Heart left ventricle (tissue), 16 donors: ENCODE measurements at regions not wholly inside any gene's neighbourhood (a gene's known extent, or its start where the extent isn't known, plus 50 kb on each side); places are given as distances from the start of the nearest gene placed in this dataset.

Source experiments
- ATAC-seq, 4 donors: fragments of 200-7000 bp; cut with Tn5 transposase; one replicate each; pipeline ENCODE4 v1.9.1; 2020 to 2022; ENCODE audit warnings: moderate library complexity in 4 of 4, mild to moderate bottlenecking in 3 of 4, moderate number of reproducible peaks in 1 of 4
- DNase-seq, 5 donors: peaks; one replicate each; pipeline ENCODE4 v3.0.0-alpha.2; 2020
- H3K27ac ChIP-seq, 12 donors: fragments of 200-600 bp; sonication (generic) in 4 of 12; one replicate each; pipeline versions ENCODE4 v1.5.0 to v1.8.0; 2016 to 2022; ENCODE audit warnings: mild to moderate bottlenecking in 2 of 12
- H3K27me3 ChIP-seq, 9 donors: fragments of 200-600 bp; sonication (generic) in 2 of 9; one replicate each; pipeline versions ENCODE4 v1.5.1 to v1.8.0; 2016 to 2022; ENCODE audit warnings: mild to moderate bottlenecking in 3 of 9
- H3K36me3 ChIP-seq, 9 donors: fragments of 200-600 bp; sonication (generic) in 2 of 9; one replicate each; pipeline versions ENCODE4 v1.5.0 to v1.8.0; 2018 to 2022; ENCODE audit warnings: mild to moderate bottlenecking in 2 of 9
- H3K4me1 ChIP-seq, 12 donors: fragments of 200-600 bp; sonication (generic) in 4 of 12; one replicate each; pipeline versions ENCODE4 v1.5.0 to v1.8.0; 2016 to 2022; ENCODE audit warnings: mild to moderate bottlenecking in 3 of 12
- H3K4me3 ChIP-seq, 12 donors: fragments of 200-600 bp; sonication (generic) in 4 of 12; one replicate each; pipeline versions ENCODE4 v1.5.0 to v1.8.0; 2017 to 2022; ENCODE audit warnings: mild to moderate bottlenecking in 9 of 12, moderate library complexity in 4 of 12
- H3K9me3 ChIP-seq, 12 donors: fragments of 200-600 bp; sonication (generic) in 4 of 12; one replicate each; pipeline versions ENCODE4 v1.5.0 to v1.8.0; 2016 to 2022; ENCODE audit warnings: mild to moderate bottlenecking in 1 of 12
- POLR2A ChIP-seq, 2 donors: fragments of 450-650 bp; IDR thresholded peaks; one replicate each; pipeline ENCODE4 v1.6.1; 2017; ENCODE audit warnings: antibody characterized with exemption in 2 of 2, mild to moderate bottlenecking in 2 of 2, moderate library complexity in 2 of 2
- WGBS, 4 donors: extraction: QIAGEN DNeasy Blood & Tissue Kit in 2 of 4; methylation state at CpG; one replicate each; pipeline versions ENCODE4 v1.1.5 to v1.1.7; 2013 to 2018; 5-methylcytosine and 5-hydroxymethylcytosine counted together
- intact Hi-C, 10 donors: fragments of 100-400 bp; cut with DNase I; formaldehyde crosslinking; loops; one replicate each; pipeline versions ENCODE4 v1.11.1 to v1.14.2; 2022
- TF ChIP-seq, protein P1 (sequence below), 12 donors: fragments of 200-600 bp; sonication (generic) in 4 of 12; IDR thresholded peaks; one replicate each; pipeline versions ENCODE4 v1.5.0 to v1.8.0; 2018 to 2022; ENCODE audit warnings: antibody characterized with exemption in 12 of 12, mild to moderate bottlenecking in 5 of 12
- donor health status: ischemic (EF 13 %, LVEDD 7.1; RV severe dilation, severe dysfunction).
- donor health status: healthy with polysubstance abuse.
- donor health status: DM: no; HTN: yes; CAD: no.
- donor health status: DM: no; HTN: no; CAD: no.
- donor health status: ischemic (EF 25% LVEDD 6.9; RV normal size, moderate dysfunction).
- donor health status: ischemic (EF 25% LVEDD 5.7; RV mildly dilated, moderate dysfunction).
- donor health status: healthy.
- donor health status: DM: yes; HTN: yes; CAD: no.
- donor health status: ischemic (EF 35%, LVEDD 5.7; RV mildly dilated, moderate dysfunction).
- donor health status: nonischemic (EF 11% LVEDD 7.7; RV severe dilation, severe dysfunction).
- donor health status: DM: yes; HTN: yes; CAD: no.
- donor health status: PGD.
- donor health status: ischemic (EF 29% LVEDD 5.4; RV normal size, mild dysfunction).
- donor health status: nonischemic (EF 23%, LVEDD 6.1; RV moderate dilation, normal function).

DNA sequence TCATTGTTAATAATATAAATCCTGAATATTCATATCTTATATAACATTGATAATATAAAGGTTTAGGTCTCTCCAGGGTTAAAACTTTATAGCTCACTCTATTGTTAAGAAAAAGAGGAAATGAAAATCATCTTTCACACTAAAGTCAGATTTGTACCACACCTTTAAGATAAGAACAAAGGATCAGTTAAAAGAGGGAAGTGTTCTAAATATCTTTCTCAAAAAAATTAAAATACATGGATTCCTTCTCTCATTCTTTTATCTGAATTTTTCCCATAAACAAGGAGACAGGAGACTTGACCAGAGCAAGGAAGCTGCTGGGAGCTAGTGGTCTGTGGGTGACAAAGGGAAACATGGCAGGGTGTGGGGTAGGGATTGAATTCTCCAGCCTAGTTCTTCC, 323.0 kb upstream of the CPXCR1 start:
- TF ChIP-seq, protein P1, sequence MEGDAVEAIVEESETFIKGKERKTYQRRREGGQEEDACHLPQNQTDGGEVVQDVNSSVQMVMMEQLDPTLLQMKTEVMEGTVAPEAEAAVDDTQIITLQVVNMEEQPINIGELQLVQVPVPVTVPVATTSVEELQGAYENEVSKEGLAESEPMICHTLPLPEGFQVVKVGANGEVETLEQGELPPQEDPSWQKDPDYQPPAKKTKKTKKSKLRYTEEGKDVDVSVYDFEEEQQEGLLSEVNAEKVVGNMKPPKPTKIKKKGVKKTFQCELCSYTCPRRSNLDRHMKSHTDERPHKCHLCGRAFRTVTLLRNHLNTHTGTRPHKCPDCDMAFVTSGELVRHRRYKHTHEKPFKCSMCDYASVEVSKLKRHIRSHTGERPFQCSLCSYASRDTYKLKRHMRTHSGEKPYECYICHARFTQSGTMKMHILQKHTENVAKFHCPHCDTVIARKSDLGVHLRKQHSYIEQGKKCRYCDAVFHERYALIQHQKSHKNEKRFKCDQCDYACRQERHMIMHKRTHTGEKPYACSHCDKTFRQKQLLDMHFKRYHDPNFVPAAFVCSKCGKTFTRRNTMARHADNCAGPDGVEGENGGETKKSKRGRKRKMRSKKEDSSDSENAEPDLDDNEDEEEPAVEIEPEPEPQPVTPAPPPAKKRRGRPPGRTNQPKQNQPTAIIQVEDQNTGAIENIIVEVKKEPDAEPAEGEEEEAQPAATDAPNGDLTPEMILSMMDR (IDR thresholded peaks at IDR 0.05) = no peak
- no peak for TF ChIP-seq POLR2A (IDR thresholded peaks at IDR 0.05)
- DNase-seq (no peak), ATAC-seq (no peak)
- peaks cover 0 to 5% (median 0%) of the 10 kb centered on the region in 9 donors for H3K27me3 ChIP-seq
- H3K36me3 ChIP-seq = no peaks in the 10 kb centered on the region
- no peak overlapping the region for H3K27ac ChIP-seq
- H3K4me3 ChIP-seq = no peak overlapping the region
- H3K9me3 ChIP-seq = no peaks in the 10 kb centered on the region
- no peaks in the 10 kb centered on the region for H3K4me1 ChIP-seq
- intact Hi-C loops = no loop called here

DNA sequence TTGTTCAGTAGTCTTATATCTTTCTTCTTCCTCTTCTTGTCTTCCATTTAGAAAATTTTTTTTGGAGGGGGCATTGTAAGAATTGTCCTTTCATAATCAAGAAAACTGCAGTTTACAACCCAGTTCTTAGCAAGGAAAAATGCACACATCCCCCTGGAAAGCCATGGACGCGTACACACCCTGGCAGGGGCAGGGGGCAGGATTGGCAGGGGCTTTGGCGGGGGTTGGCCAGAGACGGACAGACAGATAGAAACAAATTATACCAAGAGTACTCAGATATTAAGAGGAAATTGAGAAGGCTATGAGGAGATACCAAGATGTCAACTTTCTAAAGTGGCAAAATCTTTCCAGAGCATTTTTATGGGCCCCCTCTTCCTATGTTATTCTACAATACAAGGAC, 322.5 kb upstream of the CPXCR1 start:
- H3K36me3 ChIP-seq = no peaks in the 10 kb centered on the region
- no peak for TF ChIP-seq POLR2A (IDR thresholded peaks at IDR 0.05)
- TF ChIP-seq, protein P1 (IDR thresholded peaks at IDR 0.05) = no peak
- WGBS, 4 donors = 68 to 87% (median 81%) methylated on average over 4 of the region's 4 CpGs

DNA sequence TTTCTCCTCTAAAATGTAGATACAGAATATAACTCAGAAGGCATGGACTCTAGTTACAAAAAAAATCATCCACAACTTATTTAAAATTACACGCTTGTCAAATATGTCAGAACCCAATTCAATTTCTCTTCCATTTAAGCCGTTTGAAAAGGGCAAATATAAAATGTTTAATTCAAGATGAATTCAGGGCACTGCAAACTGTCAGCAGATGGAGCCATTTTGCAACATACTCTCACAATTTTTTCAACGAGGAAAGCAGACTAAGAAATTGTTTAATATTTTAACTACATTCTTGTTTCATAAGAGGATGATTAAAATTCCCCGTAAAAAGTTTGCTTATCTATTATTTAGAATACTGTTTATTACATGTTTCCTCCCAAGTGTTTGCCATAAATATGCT, 321.3 kb upstream of the CPXCR1 start:
- Histone ChIP-seq H3K27ac (no peak overlapping the region), H3K27me3 (peaks cover 0 to 5% (median 0%) of the 10 kb centered on the region in 9 donors), H3K9me3 (no peaks in the 10 kb centered on the region), H3K4me1 (no peaks in the 10 kb centered on the region), H3K36me3 (no peaks in the 10 kb centered on the region), H3K4me3 (no peak overlapping the region)
- ATAC-seq (no peak), DNase-seq (no peak)
- 44 to 57% (median 48%) methylated on average over 4 of the region's 4 CpGs for WGBS, 4 donors
- intact Hi-C loops = no loop called here
- TF ChIP-seq, protein P1 (IDR thresholded peaks at IDR 0.05) = peak in 2 of 12 donors; percentile 2 to 17
- no peak for TF ChIP-seq POLR2A (IDR thresholded peaks at IDR 0.05)

More for the DNA sequence above, 322.5 kb upstream of the CPXCR1 start:
- no peak overlapping the region for H3K4me3 ChIP-seq
- DNase-seq (no peak), ATAC-seq (no peak)
- no peaks in the 10 kb centered on the region for H3K9me3 ChIP-seq
- H3K27ac ChIP-seq = no peak overlapping the region
- no peaks in the 10 kb centered on the region for H3K4me1 ChIP-seq
- intact Hi-C loops = no loop called here
- H3K27me3 ChIP-seq = peaks cover 0 to 5% (median 0%) of the 10 kb centered on the region in 9 donors

DNA sequence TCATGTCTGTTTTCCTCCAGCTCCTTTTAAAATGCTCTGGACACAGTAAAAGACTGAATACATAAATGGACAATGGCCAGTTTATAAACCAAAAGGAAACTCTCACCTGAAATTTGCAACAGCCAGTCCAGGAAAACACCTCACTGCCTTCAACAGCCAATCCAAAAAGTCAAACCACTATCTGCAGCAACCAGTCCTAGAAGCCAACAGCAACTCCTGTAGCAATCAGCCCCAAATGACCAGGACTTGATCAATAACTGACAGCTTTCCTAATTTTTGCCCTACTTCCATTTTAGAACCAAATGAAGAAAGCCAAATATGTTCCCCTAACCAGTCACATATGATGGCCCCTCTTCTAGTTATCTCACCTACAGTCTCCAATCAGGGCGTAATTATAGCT, 309.5 kb upstream of the CPXCR1 start:
- Histone ChIP-seq H3K4me3 (no peak overlapping the region), H3K9me3 (no peaks in the 10 kb centered on the region), H3K36me3 (no peaks in the 10 kb centered on the region), H3K27me3 (no peaks in the 10 kb centered on the region), H3K4me1 (no peaks in the 10 kb centered on the region), H3K27ac (no peak overlapping the region)
- no peak for DNase-seq
- ATAC-seq = no peak
- WGBS, 4 donors = 36 to 74% (median 60%) methylated on average over 1 of the region's 1 CpG
- no peak for TF ChIP-seq POLR2A (IDR thresholded peaks at IDR 0.05)
- TF ChIP-seq, protein P1 (IDR thresholded peaks at IDR 0.05) = no peak
- intact Hi-C loops = loop anchor here in 1 of 10 donors (10.0 kb wide), 1 partner anchor 63 kb away; no protein-coding TSS in a partner anchor
